Activated CD4-positive, alpha-beta T cell treated with anti-CD3 and anti-CD28 coated beads for 4 hours (primary cell): ENCODE measurements at regions not wholly inside any gene's neighbourhood (a gene's known extent, or its start where the extent isn't known, plus 50 kb on each side); places are given as distances from the start of the nearest gene placed in this dataset.
"Not testable (repeated sequence)": the region's sequence is repeated elsewhere in the genome, so short reads cannot be mapped to it uniquely, and the experiment has no call there.

Source experiments
- DNase-seq, 2 donors: peaks; one replicate each; pipeline ENCODE4 v3.0.0-alpha.2; 2020

DNA sequence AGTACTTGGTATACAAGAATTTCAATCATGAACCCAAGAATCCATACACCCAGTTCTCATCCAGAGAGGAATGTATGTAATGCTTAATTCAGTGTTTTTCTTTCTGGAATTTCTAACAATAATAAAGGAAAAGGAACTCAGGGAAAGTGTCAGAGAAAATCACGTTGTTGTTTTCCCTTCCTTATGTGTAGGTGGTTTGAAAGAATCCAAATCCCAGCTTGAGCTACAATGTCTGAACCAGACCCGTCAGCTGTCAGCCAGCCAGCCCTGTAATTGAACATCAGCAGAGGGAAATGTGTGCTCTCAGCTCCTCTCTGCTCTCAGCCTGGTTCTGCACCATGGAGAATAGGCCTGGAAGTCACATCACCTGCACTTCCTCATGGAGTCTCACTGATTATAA is 126.5 kb downstream of the TMEM30B start:
- no peak for DNase-seq

DNA sequence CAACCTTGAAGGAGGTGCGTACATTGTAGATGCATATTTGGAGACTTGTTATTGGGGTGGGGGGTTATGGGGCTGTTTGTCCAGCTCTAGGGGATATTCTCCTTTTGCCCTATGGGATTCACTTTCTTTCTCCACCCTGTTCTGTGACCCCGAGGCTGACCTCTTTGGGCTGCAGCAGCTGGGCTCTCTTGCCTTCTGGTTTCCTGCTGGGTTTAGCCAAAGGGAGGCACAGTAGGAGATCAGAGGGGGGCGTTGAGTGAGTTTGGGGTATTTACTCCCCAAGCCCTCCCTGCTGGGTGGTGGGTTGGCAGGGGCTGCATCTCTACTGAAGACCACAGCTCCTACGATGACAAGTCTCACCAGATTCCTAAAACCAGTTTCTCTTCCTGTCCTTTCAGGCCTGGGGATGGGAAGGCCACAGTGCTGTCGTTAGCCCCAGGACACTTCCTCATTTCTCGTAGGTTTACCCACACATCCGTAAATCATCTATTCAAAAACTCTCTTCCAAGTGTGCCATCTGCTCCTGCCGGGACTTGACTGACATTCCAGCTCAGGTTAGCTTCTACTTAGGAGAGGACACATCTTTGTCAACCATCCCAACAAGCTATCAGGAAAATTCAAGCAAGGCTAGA is 127.1 kb downstream of the TMEM30B start:
- no peak for DNase-seq

DNA sequence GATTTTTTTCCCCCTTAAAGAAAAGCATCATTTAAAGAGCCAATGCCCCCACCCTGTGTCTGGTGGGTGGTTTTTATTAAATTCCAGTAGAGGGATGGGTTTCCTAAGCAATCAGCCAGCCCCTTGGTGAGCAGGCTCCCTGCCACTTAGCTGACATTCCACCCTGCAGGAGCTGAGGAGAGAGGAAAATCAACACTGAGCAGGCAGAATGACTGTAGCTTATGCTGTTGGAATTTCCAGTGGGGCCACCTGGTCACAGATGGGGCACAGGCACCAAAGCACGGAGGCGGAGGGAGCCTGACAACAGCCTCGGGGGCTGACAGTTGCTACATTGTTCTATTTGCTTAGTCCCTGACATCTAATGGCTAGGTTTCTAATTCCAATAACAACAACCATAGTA is 127.7 kb downstream of the TMEM30B start:
- no peak for DNase-seq

DNA sequence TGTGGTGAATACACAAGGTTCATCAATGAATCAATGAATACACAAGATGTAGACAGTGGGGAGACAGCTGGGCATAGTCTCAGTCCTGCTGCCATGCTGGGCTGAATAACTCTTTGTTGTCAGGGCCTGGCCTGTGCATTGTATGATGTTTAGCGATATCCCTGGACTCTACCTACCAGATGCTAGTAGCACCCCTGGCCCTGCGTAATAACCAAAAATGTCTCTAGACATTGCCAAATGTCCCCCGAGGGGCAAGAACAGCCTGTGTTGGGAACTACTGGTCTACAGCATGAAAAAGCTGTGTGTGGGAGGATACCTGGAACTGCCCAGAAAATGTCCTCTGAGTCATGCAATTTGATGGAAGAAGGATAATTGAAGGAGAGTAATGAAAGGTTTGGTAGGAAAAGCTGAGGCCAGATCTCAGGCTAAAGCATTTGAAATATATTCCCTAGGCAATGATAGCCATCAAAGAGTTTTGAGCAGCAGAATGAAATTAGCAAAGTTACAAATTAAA is 128.2 kb downstream of the TMEM30B start:
- no peak for DNase-seq

DNA sequence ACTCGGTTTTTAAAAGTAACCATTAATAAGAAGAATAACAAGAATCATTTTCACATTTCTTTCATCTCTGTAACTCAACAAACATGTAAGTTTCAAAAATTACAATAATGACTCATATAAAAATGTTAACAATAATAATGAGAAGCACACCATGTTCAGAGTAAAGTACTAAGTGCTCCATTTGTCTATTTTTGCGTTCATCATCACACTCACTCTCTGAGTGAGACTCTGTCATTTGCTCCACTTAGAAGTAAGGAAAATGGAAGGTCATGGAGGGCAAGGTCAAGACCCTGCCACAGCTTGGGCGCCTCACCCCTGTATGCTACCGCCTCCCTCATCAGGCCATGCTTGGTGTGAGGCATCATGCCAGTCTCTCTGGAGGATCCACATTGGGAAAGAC is 129.9 kb downstream of the TMEM30B start:
- DNase-seq = no peak

DNA sequence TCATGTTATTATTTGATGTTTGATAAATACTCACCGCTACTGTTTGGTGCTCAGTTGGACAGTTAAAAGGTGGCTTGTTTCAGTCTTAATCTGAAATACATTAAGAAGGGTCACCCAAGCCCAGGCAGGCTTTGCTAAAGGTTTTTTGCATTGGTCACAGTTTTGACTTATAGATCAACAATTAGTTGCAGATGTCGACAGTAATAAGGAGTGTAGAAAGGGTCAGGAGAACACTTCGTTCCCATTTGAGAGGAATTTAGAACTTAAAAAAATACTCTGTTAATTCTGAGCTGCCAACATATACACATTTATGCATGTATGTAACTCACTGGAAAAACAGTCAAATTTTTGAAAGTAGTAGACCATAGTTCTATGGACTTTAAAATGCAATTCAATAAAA is 130.3 kb downstream of the TMEM30B start:
- DNase-seq = no peak

DNA sequence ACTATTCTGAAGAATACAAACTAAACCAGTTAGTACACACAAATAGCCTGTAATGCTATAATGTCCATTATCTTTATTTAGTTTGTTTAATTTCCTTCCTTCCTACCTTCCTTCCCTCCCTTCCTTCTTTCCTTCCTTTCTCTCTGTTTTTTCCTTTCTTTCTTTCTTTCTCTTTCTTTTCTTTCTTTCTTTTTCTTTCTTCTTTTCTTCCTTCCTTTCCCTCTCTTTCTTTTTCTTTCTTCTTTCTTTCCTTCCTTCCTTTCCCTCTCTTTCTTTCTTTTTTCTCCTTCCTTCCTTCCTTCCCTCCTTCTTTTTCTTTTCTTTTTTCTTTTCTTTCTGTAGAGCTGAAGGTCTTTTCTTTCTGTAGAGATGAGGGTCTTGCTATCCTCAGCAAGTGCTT is 131.2 kb downstream of the TMEM30B start:
- DNase-seq = no peak

DNA sequence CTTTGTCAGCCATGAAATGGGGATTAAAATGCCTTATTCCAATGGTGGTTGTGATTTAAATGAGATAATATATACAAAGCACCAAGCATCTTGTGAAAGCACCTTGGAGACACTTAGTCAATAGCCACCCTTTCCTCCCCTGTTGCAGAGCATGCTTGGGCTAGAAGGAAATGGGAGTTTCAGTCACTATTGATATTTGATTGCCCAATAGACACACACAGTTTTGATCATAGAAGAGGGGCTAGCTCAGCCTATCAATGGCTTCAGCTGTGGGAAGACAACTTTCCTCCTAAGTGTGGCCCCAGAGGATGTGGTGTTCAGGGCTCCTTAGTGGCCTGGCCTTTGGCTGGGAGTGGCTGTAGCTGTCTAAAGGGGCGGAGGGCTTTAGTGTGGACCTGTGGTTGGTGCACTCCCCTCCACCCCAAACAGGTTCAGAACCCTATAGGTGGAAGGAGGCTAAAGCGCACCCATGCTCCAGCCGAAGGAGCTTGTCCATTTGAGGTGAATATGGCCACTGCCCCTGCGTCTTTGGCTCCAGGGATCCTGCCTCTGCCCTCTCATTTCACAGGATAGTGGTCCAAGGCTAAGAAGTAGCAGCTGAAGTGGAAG is 132.3 kb downstream of the TMEM30B start:
- no peak for DNase-seq

DNA sequence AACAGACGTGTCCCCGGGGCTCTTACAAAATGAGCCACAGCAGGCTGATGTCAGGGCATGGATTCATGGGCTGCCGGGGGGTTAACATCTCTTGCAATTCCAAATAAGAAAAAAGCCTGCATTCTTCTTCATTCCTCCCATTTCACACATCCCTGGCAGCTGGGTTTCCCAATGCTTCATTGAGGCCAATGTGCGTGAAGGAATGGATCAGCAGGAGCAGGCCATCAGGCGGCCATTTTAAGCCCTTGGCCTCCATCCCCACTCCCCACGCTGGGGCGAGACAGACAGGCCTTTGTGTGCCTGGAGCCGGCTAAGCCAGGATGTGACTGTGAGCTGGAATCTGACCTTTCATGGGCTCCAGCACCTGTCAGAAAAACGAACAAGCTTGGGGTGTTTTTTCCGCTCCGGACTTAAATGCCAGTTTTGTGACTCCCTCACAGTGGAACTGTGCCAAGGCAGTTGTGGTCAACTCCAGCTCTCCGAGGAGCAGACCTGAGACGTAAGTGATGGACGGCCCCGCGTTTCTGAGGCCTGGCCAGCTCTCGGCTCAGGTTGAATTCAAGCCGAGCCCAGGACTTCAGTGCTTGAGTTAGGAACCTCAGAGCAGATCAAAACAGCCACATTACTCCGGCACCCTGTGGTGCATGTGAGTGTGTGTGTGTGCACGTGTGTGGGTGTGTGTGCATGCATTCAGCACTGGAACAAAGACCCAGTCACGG is 133.1 kb downstream of the TMEM30B start:
- no peak for DNase-seq

DNA sequence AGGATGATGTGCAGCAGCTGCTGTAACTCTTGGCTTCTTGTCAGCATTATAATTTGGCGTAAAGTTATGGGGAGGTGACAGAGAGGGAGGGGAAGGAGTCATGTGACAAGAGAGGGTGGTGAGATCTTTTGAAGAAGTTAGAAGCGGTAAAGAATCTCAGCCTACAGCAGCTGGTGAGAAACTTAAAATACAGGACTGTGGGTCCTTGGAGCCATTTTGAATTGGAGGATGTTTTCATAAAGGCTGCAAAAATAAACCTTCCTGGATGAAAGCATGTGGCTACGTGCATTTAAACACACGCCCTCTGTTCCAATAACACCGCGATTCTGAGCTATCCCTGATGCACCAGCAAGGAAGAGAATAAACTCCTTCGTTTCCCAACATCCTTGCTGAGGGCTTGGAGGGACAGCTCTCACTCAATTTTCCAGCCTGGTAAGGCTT is 133.7 kb downstream of the TMEM30B start:
- DNase-seq = no peak

DNA sequence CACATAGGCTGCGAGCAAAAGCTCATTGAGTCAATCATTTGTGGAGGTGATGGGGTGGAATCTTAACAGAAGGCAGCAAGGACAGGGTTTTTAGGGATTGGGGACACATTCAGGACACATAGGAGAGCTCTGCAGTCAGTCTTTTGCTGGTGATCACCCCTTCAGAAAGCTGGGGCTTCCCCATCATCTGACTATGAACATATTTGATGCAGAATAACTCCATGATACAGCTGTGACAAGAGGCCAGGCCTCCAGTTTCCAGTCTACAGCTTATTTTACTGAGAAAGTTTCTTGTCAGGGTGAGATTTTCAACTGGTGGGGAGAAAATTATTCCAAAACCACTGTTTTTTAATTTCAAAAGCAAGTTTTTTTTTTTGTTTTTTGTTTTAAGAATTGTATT is 134.2 kb downstream of the TMEM30B start:
- DNase-seq = no peak

DNA sequence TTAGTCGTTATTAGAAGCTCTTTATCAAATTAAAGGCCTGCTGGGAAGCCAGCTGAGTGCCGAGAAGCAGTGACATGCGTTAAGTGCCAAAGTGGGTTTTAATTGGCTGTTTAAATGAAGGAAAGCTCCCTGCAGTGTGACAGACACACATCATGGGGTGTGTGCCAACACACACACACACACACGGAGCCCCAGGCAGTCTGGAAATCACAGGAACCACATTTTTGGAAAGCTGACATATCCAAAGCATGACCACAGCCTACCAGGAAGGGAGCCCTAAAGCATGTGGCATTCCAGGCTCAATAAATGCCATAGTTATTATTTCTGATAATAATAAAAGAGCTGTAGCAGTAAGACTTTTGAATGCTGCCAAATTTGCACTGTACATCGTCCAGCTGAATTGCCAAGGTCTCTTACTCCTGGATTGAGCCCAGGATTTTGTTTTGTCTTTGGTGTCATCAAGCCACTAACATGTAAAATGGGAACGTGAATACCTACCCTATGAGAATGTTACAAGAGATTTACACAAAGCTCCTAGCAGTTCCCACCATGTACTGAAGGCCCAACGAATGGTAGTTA is 135.1 kb downstream of the TMEM30B start:
- no peak for DNase-seq

DNA sequence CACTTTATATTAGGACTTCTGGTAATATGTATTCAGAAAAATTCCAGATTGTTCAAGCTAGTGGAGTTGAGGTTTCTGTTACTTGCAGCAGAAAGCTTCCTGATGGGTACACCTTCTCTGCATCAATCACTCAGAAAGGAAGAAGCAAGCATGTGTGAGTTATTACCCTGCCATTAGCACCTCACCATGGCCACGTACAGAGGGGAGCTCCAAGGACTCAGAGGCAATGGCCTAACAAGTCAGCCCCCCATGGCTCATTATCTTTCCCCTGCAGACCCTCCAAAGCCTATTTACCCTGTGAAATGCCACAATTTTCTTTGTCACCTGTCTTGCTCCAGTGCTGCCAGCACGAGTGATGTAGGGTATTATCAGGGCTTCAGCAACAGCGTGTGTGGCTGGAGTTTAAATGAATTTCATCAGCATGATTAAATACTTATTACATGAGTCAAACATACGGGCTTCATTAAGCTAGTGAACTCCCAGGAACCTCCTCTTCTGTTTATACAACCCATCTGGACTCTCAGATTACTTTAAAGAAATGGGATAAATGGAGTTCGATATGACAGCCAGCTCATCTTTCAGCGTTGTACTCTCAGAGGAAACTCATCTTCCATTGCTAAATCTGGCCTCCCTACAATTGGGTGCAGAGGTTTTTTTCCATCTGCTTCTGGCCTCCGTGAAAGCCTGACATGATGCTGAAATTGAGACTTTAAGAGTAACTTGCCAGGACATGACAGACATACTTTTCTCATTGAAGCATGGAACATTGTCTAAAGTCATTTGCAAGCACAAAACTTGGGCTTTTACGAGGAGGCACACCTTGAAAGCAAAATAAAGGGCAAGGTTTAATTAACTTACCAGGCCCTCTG is 135.9 kb downstream of the TMEM30B start:
- DNase-seq = no peak

DNA sequence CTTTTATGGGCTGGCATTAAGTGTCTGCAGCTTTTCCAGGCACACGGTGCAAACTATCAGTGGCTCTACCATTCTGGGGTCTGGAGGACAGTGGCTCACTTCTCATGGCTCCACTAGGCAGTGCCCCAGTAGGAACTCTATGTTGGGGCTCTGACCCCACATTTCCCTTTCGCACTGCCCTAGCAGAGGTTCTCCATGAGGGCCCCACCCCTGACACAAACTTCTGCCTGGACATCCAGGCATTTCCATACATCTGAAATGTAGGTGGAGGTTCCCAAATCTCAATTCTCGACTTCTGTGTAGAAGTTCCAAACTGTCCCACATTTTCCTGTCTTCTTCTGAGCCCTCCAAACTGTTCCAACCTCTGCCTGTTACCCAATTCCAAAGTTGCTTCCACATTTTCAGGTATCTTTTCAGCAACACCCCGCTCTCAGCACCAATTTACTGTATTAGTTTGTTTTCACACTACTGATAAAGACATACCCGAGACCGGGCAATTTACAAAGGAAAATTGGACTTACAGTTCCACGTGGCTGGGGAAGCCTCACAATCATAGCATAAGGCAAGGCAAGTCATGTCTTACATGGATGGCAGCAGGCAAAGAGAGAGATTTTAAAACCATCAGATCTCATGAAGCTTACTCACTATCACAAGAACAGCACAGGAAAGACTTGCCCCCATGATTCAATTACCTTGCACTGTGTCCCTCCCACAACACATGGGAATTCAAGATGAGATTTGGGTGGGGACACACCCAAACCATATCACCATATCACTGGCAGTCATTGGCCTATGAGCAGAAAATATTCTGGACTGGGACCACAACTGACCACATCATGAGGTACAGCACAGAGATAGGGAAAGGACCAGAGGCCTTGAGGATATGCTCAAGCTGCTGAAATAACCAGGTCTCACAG is 136.8 kb downstream of the TMEM30B start:
- not testable (repeated sequence) for DNase-seq

DNA sequence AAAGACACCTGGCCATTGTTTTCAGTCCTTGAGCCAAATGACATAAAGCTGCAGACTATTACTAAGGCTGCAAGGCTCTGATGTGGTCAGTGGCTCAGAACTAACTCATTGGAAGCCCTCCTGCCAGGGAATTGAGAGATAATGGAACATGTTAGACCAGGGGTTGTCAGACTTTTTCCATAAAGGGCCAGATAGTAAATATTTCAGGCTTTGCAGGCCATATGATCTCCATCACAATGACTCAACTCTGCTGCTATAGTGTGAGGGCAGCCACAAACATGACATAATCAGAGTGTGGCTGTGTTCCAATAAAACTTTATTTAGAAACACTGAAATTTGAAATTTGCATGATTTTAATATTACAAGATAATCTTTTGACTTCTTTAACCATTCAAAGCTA is 140.3 kb downstream of the TMEM30B start:
- DNase-seq = no peak

DNA sequence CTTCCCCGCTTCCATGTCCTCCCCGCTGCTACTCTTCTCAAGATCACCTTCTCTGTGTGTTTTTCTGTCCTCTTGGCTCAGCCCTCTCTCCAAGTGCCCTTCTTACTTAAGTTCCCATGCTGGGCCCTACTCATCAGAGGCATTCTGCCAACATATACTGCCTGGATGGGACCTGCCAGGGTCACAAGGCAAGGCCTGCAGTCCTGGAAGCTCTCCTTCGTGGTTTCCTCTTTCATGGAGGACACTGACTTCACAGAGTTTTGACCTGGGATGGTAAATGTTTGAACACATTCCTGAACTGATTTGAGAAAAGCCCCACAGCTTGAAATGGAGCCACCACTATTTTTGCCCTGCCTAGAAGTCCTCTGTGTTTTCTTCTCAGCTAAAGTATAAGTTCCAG is 140.9 kb downstream of the TMEM30B start:
- no peak for DNase-seq

DNA sequence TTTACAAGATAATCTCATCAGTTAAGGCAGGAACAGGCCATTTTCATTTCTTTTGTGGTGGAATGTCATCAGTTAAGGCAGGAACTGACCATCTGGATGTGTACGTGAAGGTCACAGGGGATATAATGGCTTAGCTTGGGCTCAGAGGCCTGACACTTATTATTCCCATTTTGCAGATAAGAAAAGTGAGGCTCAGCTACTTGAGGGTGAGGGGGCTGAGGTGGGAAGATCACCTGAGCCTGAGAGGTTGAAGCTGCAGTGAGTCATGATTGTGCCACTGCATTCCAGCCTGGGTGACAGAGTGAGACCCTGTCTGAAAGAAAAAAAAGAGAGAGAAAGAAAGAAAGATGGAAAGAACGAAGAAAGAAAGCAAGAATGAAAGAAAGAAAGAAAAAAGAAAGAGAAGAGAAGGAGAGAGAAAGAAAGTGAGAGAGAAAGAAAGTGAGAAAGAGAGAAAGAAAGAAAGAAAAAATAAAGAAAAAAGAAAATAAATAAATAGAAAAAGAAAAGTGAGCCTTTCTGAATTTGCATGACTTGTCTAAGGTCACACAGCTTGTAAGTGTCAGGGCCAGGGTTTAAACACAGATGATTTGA is 142.0 kb downstream of the TMEM30B start:
- no peak for DNase-seq

DNA sequence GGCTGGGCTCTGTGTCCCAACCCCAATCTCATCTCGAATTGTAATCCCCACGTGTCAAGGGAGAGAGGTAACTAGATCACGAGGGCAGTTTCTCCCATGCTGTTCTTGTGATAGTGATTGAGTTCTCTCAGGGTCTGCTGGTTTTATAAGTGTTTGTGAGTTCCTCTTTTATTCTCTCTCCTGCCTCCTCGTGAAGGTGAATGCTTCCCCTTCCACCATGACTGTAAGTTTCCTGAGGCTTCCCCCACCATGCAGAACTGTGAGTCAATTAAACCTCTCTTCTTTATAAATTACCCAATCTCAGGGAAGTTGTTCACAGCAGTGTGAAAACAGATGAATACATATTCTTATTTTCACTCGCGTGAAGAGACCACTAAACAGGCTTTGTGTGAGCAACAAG is 148.2 kb downstream of the TMEM30B start:
- no peak for DNase-seq

DNA sequence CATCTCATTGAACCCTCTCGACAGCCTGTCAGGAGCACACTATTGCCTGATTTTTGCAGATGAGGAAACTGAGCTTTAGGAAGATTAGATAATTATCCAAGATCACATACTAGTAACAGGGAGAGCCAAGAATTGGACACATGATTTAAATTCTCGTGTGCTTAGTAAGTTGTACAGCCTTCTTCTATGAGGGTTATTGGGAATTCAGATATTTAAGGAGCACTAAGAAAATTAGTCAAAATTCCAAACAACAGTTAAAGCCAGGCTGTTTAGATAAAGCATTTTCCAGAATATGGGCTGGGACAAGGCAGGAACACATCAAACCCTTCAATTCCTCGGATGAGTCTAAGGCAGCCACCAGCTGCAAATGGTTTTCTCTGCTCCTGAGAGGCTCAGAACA is 148.8 kb downstream of the TMEM30B start:
- DNase-seq = no peak

DNA sequence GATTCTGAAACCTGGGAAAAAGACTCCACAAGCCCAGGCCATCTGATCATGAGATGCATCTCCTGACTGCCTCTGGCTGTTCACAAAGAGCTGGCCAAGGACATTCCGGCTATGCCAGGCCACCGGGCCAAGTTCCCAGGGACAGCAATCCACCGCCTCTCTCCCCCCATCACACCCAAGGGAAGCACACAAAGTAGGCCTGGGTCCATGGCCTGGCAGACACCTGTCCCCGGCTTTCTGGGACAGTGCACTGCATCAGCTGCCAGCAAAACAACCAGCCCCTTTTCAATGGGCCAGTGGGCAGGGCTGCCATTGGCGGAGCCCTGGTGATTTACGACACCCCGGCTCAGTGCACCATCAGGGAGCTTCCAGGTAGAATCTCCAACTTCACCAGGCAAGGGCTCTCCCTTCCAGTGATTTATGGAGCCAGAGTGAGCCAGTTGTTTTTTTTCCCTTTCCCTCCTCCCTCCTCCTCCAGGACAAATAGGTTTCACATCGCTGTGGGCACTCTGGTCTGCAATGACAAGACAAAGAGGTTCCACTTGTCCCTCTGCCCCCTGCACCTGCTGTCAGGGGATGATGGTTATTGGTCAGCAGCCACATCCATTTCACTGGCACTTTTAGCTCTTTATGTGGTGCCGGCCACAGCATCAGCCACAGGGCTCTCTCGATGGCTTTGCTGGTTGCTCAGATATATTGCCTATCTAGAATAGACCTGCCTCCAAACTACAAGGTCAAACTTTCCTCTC is 149.6 kb downstream of the SLC38A6 start:
- no peak for DNase-seq
